OCI-LY3 (cell line): ENCODE measurements at regions not wholly inside any gene's neighbourhood (a gene's known extent, or its start where the extent isn't known, plus 50 kb on each side); places are given as distances from the start of the nearest gene placed in this dataset.

Source experiments
- H2AFZ ChIP-seq: fragments of 200-600, 300-600 bp; shearing (Covaris generic); 2 replicates; pipeline ENCODE4 v1.6.0; 2014; ENCODE audit warnings: antibody characterized with exemption, low read depth, low read length
- H3K27ac ChIP-seq: fragments of 200-600, 300-600 bp; sonication (generic); 2 replicates; pipeline ENCODE4 v1.5.1; 2014; ENCODE audit warnings: mild to moderate bottlenecking, low read length, moderate library complexity, mixed read lengths
- H3K27me3 ChIP-seq: fragments of 200-600, 300-600 bp; sonication (generic); 2 replicates; pipeline ENCODE4 v1.6.1; 2014; ENCODE audit warnings: low read depth, low read length, mixed read lengths
- H3K36me3 ChIP-seq: fragments of 200-600, 300-600 bp; sonication (generic); replicated peaks from 2 replicates; pipeline ENCODE3; 2014; ENCODE audit warnings: low read depth, low read length, mixed read lengths
- H3K4me1 ChIP-seq: fragments of 300-600, 200-600 bp; sonication (generic); 2 replicates; pipeline ENCODE4 v1.6.1; 2014; ENCODE audit warnings: low read length, mixed read lengths
- H3K4me2 ChIP-seq: fragments of 200-600, 300-600 bp; sonication (generic); 2 replicates; pipeline ENCODE4 v1.6.1; 2014; ENCODE audit warnings: low read length, mixed read lengths
- H3K4me3 ChIP-seq: fragments of 300-600, 200-600 bp; sonication (generic); 2 replicates; pipeline ENCODE4 v1.5.1; 2014; ENCODE audit warnings: antibody characterized with exemption, mild to moderate bottlenecking, low read length, moderate library complexity
- H3K79me2 ChIP-seq: fragments of 300-600, 200-600 bp; shearing (Covaris generic); 2 replicates; pipeline ENCODE4 v1.6.1; 2014; ENCODE audit warnings: mild to moderate bottlenecking, low read length, mixed read lengths
- H3K9ac ChIP-seq: fragments of 300-600, 200-600 bp; shearing (Covaris generic); 2 replicates; pipeline ENCODE4 v1.6.0; 2014; ENCODE audit warnings: mild to moderate bottlenecking, low read length, moderate library complexity
- H3K9me3 ChIP-seq: fragments of 200-600, 300-600 bp; shearing (Covaris generic); 2 replicates; pipeline ENCODE4 v1.6.1; 2014; ENCODE audit warnings: low read length, mixed read lengths; ENCODE audit not compliant: insufficient read depth
- H4K20me1 ChIP-seq: fragments of 200-600, 300-600 bp; sonication (generic); 2 replicates; pipeline ENCODE4 v1.6.1; 2016; ENCODE audit warnings: low read length, mixed read lengths; ENCODE audit not compliant: insufficient read depth
- EZH2phosphoT487 ChIP-seq: fragments of 200-600 bp; shearing (Covaris generic); IDR thresholded peaks from 2 replicates; pipeline ENCODE4 v1.6.1; 2018; ENCODE audit warnings: antibody characterized with exemption, mixed run types, low read depth
- TF ChIP-seq, protein P1 (sequence below): fragments of 200-600, 300-600 bp; sonication (generic); IDR thresholded peaks from 2 replicates; pipeline ENCODE4 v1.5.1; 2014; ENCODE audit warnings: antibody characterized with exemption, low read length, low read depth

DNA sequence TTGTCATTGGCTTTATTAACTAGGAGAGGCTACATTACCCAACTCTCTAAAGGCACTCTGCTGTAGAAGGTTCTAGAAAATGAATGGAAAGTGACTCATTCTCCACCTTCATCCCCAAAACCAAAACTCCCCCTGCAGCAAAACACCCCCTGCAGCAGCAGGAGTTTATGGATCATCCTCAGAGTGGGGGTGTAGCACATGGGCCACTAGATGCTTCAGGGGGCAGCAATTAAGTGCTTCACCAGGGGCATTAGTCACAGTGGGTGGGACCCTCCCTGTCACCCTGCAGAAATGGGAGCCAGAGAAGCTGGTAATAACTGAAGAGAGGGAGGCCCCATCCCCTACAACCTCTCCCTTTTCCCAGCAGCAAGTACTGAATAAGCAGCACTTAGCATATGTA, 64.5 kb upstream of the MED4 start:
- Histone ChIP-seq H3K27ac (no peak overlapping the region), H4K20me1 (no peaks in the 10 kb centered on the region), H3K27me3 (peaks cover 9% of the 10 kb centered on the region; the same call in 1 of the 2 replicates), H3K4me1 (peaks cover 60% of the 10 kb centered on the region), H3K4me3 (no peak overlapping the region), H3K36me3 (no peaks in the 10 kb centered on the region), H3K79me2 (no peaks in the 10 kb centered on the region), H2AFZ (no peak overlapping the region), H3K9me3 (no peaks in the 10 kb centered on the region), H3K9ac (no peak overlapping the region), H3K4me2 (no peak overlapping the region)
- TF ChIP-seq, protein P1, sequence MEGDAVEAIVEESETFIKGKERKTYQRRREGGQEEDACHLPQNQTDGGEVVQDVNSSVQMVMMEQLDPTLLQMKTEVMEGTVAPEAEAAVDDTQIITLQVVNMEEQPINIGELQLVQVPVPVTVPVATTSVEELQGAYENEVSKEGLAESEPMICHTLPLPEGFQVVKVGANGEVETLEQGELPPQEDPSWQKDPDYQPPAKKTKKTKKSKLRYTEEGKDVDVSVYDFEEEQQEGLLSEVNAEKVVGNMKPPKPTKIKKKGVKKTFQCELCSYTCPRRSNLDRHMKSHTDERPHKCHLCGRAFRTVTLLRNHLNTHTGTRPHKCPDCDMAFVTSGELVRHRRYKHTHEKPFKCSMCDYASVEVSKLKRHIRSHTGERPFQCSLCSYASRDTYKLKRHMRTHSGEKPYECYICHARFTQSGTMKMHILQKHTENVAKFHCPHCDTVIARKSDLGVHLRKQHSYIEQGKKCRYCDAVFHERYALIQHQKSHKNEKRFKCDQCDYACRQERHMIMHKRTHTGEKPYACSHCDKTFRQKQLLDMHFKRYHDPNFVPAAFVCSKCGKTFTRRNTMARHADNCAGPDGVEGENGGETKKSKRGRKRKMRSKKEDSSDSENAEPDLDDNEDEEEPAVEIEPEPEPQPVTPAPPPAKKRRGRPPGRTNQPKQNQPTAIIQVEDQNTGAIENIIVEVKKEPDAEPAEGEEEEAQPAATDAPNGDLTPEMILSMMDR = no peak
- TF ChIP-seq EZH2phosphoT487 = no peak

DNA sequence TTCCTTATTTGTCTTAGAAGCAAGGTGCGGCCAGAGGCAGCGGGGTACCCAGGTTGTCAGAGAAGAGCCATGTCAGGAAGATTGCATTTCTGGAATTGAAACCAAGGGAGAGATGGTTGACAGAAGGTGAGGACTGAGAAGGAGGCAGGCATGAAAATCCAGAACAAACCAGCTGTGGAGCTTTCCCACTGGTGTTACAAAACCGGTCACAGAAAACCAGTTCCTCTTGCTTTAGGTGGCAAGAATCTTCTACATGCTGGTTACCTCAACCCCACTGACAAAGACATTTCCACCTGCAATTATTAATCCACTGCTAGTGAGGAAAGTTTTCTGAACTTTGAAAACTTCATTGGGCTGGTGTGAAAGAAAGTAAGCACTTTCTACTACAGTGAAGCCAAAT, 64.0 kb upstream of the MED4 start:
- Histone ChIP-seq H3K79me2 (no peaks in the 10 kb centered on the region), H3K4me3 (peak overlapping the region; percentile 53; the same call in 1 of the 2 replicates), H3K4me2 (peak overlapping the region; percentile 68), H4K20me1 (no peaks in the 10 kb centered on the region), H3K27ac (no peak overlapping the region), H2AFZ (no peak overlapping the region), H3K4me1 (peaks cover 60% of the 10 kb centered on the region), H3K36me3 (no peaks in the 10 kb centered on the region), H3K27me3 (peaks cover 13% of the 10 kb centered on the region; the same call in 1 of the 2 replicates), H3K9me3 (no peaks in the 10 kb centered on the region), H3K9ac (no peak overlapping the region)
- no peak for TF ChIP-seq EZH2phosphoT487
- TF ChIP-seq, protein P1 = no peak

DNA sequence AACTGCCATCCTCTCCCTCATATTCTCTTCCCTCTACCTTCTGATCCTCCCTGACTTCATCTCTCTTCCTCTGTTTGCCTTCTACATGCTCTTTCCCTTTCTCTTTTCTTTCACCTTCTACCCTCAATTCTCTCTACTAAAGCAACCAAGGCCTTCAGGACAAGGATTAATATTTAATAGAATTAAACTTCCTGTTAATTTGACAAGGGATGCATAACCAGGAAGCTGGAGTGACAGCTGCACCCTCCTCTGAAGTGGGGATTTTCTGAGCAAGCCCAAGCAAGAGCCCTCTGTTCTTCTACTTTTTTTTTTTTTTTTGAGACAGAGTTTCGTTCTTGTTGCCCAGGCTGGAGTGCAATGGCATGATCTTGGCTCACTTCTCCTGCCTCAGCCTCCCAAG, 63.4 kb upstream of the MED4 start:
- H3K27me3 ChIP-seq = peaks cover 13% of the 10 kb centered on the region; the same call in 1 of the 2 replicates
- H3K9ac ChIP-seq = peak overlapping the region; percentile 18
- TF ChIP-seq EZH2phosphoT487 = no peak
- TF ChIP-seq, protein P1 = no peak
- H3K27ac ChIP-seq = no peak overlapping the region
- H2AFZ ChIP-seq = peak overlapping the region; percentile 53; the same call in 1 of the 2 replicates
- H3K36me3 ChIP-seq = no peaks in the 10 kb centered on the region
- no peaks in the 10 kb centered on the region for H3K79me2 ChIP-seq
- no peaks in the 10 kb centered on the region for H4K20me1 ChIP-seq
- peak overlapping the region; percentile 68 for H3K4me2 ChIP-seq
- H3K9me3 ChIP-seq = no peaks in the 10 kb centered on the region
- peaks cover 60% of the 10 kb centered on the region for H3K4me1 ChIP-seq
- peak overlapping the region; percentile 53 for H3K4me3 ChIP-seq

DNA sequence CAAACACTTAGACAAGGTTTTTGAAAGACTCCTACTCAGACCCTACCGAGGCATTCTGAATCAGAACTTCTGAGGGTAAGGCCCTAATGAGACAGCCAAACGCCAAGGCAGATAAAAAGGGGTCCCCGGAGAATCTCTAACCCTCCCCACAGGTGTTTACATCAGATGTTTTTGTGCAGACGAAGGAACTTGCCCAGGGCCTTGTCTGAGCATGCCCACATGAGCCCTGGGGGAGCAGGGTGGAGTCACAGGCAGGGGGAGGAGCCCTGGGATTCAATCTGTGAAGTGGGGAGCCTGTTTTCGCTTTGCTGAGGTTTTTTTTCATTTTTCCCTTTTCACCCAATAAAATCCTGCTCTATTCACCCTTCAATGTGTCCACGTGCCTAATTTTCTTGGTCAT, 61.6 kb upstream of the MED4 start:
- Histone ChIP-seq H3K79me2 (no peaks in the 10 kb centered on the region), H3K4me2 (peak overlapping the region; percentile 36), H3K9ac (no peak overlapping the region), H3K36me3 (no peaks in the 10 kb centered on the region), H3K4me1 (peaks cover 57% of the 10 kb centered on the region), H3K4me3 (0 out of 2 replicates have a peak overlapping the region, but pooled peaks have one; percentile 16), H3K27ac (no peak overlapping the region), H2AFZ (peak overlapping the region; percentile 57), H3K9me3 (no peaks in the 10 kb centered on the region), H3K27me3 (peaks cover 13% of the 10 kb centered on the region; the same call in 1 of the 2 replicates), H4K20me1 (no peaks in the 10 kb centered on the region)
- TF ChIP-seq, protein P1 = no peak
- no peak for TF ChIP-seq EZH2phosphoT487
